GM12891 (cell line): ENCODE measurements at regions not wholly inside any gene's neighbourhood (a gene's known extent, or its start where the extent isn't known, plus 50 kb on each side); places are given as distances from the start of the nearest gene placed in this dataset.

ENCODE experiments used
- PAX5 ChIP-seq: IDR thresholded peaks from 2 replicates; pipeline ENCODE4 v1.6.1; 2011; ENCODE audit warnings: low read length, moderate library complexity, mild to moderate bottlenecking; ENCODE audit not compliant: insufficient read depth, severe bottlenecking
- POLR2A ChIP-seq: IDR thresholded peaks from 2 replicates; pipeline ENCODE4 v1.6.1; 2011; ENCODE audit warnings: low read depth, low read length, control low read depth
- POLR2AphosphoS5 ChIP-seq: IDR thresholded peaks from 2 replicates; pipeline ENCODE4 v1.6.1; 2011; ENCODE audit warnings: low read depth, low read length, control low read depth
- SPI1 ChIP-seq: IDR thresholded peaks from 2 replicates; pipeline ENCODE4 v1.6.1; 2011; ENCODE audit warnings: low read depth, low read length, control low read depth
- TAF1 ChIP-seq: IDR thresholded peaks from 2 replicates; pipeline ENCODE4 v1.6.1; 2011; ENCODE audit warnings: low read depth, low read length, control low read depth

DNA sequence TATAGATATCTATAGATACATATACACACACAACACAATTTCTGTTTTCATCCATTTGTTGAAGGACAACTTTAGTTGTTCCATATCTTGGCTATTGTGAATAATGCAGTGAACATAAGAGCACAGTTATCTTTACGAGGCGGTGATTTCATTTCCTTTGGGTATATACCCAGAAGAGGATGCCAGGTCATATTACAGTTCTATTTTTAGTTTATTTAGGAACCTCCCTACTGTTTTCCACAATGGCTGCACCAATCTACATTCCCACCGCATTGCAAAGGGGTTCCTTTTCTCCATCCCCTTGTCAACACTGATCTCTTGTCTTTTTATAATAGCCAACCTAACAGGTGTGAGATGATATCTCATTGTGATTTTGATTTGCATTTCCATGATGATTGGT lies 143.4 kb upstream of the ARHGAP5 start:
- no peak for TF ChIP-seq POLR2A
- TF ChIP-seq SPI1 = no peak
- TF ChIP-seq TAF1 = no peak
- TF ChIP-seq POLR2AphosphoS5 = no peak
- no peak for TF ChIP-seq PAX5
